Upper lobe of left lung (tissue), 6 donors: ENCODE measurements at regions not wholly inside any gene's neighbourhood (a gene's known extent, or its start where the extent isn't known, plus 50 kb on each side); places are given as distances from the start of the nearest gene placed in this dataset.

ENCODE experiments used
- ATAC-seq, 2 donors: fragments of 200-7000 bp; cut with Tn5 transposase; one replicate each; pipeline ENCODE4 v1.9.1; 2022; ENCODE audit warnings: mild to moderate bottlenecking in 2 of 2, moderate library complexity in 2 of 2; ENCODE audit not compliant: low FRiP score in 2 of 2
- DNase-seq, 2 donors: peaks; one replicate each; pipeline ENCODE4 v3.0.0-alpha.2; 2019 to 2020
- H3K27ac ChIP-seq, 4 donors: fragments of 200-600 bp; sonication (generic); one replicate each; pipeline ENCODE4 v1.5.1; 2016 to 2019
- H3K27me3 ChIP-seq, 4 donors: fragments of 200-600 bp; sonication (generic); one replicate each; pipeline ENCODE4 v1.5.1; 2017 to 2019
- H3K36me3 ChIP-seq, 4 donors: fragments of 200-600 bp; sonication (generic); one replicate each; pipeline ENCODE4 v1.5.1; 2016 to 2019
- H3K4me1 ChIP-seq, 4 donors: fragments of 200-600 bp; sonication (generic); one replicate each; pipeline ENCODE4 v1.5.1; 2018 to 2019
- H3K4me3 ChIP-seq, 4 donors: fragments of 200-600 bp; sonication (generic); one replicate each; pipeline ENCODE4 v1.5.1; 2017 to 2019; ENCODE audit warnings: mild to moderate bottlenecking in 2 of 4, moderate library complexity in 1 of 4
- H3K9me3 ChIP-seq, 4 donors: fragments of 200-600 bp; sonication (generic); one replicate each; pipeline ENCODE4 v1.5.1; 2018 to 2019
- CTCF ChIP-seq, 6 experiments: fragments of 450-650 bp in 4 of 6; fragments of 200-600 bp in 2 of 6; sonication (generic) in 2 of 6; IDR thresholded peaks; one replicate each; pipeline ENCODE4 v1.5.1; 2016 to 2019; ENCODE audit warnings: antibody characterized with exemption in 6 of 6
- EP300 ChIP-seq, 4 donors: sonication (generic); formaldehyde crosslinking; IDR thresholded peaks; one replicate each; pipeline ENCODE4 v1.5.1; 2017; ENCODE audit warnings: antibody characterized with exemption in 4 of 4, control low read depth in 2 of 4
- POLR2A ChIP-seq, 4 donors: fragments of 450-650 bp; IDR thresholded peaks; one replicate each; pipeline ENCODE4 v1.5.1; 2016 to 2017; ENCODE audit warnings: antibody characterized with exemption in 4 of 4, mild to moderate bottlenecking in 2 of 4
- POLR2AphosphoS5 ChIP-seq, 2 donors: sonication (generic); formaldehyde crosslinking; IDR thresholded peaks; one replicate each; pipeline ENCODE4 v1.5.1; 2017; ENCODE audit warnings: antibody characterized with exemption in 2 of 2
- WGBS, 2 donors: methylation state at CpG; one replicate each; pipeline ENCODE4 v1.1.5; 2017 to 2018; 5-methylcytosine and 5-hydroxymethylcytosine counted together
- donor health status: DM: no; HTN: no; CAD: no; lungs with moderate emphysema.
- donor health status: DM: no; HTN: yes; CAD: no; lungs with severe emphysema.

GRCh38 chr10:9301554-9301953 is 1247.1 kb downstream of the GATA3 start:
- Histone ChIP-seq H3K4me1 (no peaks in the 10 kb centered on the region), H3K4me3 (no peak overlapping the region), H3K9me3 (no peaks in the 10 kb centered on the region), H3K36me3 (no peaks in the 10 kb centered on the region), H3K27me3 (no peaks in the 10 kb centered on the region), H3K27ac (no peak overlapping the region)
- DNase-seq, result no peak
- TF ChIP-seq CTCF (IDR thresholded peaks at IDR 0.05), result no peak
- no peak for TF ChIP-seq POLR2AphosphoS5 (IDR thresholded peaks at IDR 0.05)
- TF ChIP-seq POLR2A (IDR thresholded peaks at IDR 0.05), result no peak
- no peak for TF ChIP-seq EP300 (IDR thresholded peaks at IDR 0.05)
- ATAC-seq, result no peak
- 54 to 68% methylated on average over 4 of the region's 4 CpGs for WGBS, 2 donors

- H3K4me3 ChIP-seq, result no peak overlapping the region
- ATAC-seq, result peak in 1 of 2 donors; percentile 66
- H3K4me1 ChIP-seq, result no peaks in the 10 kb centered on the region
- DNase-seq, result no peak
- no peaks in the 10 kb centered on the region for H3K9me3 ChIP-seq
- H3K36me3 ChIP-seq, result no peaks in the 10 kb centered on the region
- H3K27ac ChIP-seq, result no peak overlapping the region
- no peaks in the 10 kb centered on the region for H3K27me3 ChIP-seq
- 31 to 50% methylated on average over 3 of the region's 3 CpGs for WGBS, 2 donors
- peak in 5 of 6 experiments; percentile 10 to 58 (median 49) for TF ChIP-seq CTCF (IDR thresholded peaks at IDR 0.05)
- no peak for TF ChIP-seq EP300 (IDR thresholded peaks at IDR 0.05)
- no peak for TF ChIP-seq POLR2A (IDR thresholded peaks at IDR 0.05)
- TF ChIP-seq POLR2AphosphoS5 (IDR thresholded peaks at IDR 0.05), result no peak
These were observed 1247.8 kb downstream of the GATA3 start for GRCh38 chr10:9302140-9302746.

GRCh38 chr10:9305018-9305655 is 1250.6 kb downstream of the GATA3 start:
- Histone ChIP-seq H3K27ac (no peak overlapping the region), H3K36me3 (no peaks in the 10 kb centered on the region), H3K4me3 (no peak overlapping the region), H3K27me3 (no peaks in the 10 kb centered on the region), H3K9me3 (no peaks in the 10 kb centered on the region), H3K4me1 (no peaks in the 10 kb centered on the region)
- DNase-seq (no peak), ATAC-seq (no peak)
- no peak for TF ChIP-seq POLR2A (IDR thresholded peaks at IDR 0.05)
- peak in 2 of 6 experiments; percentile 21 to 27 for TF ChIP-seq CTCF (IDR thresholded peaks at IDR 0.05)
- 71 to 72% methylated on average over 6 of the region's 6 CpGs for WGBS, 2 donors

- no peak for TF ChIP-seq EP300 (IDR thresholded peaks at IDR 0.05)
- no peak for TF ChIP-seq POLR2A (IDR thresholded peaks at IDR 0.05)
- no peak for TF ChIP-seq POLR2AphosphoS5 (IDR thresholded peaks at IDR 0.05)
- no peak for TF ChIP-seq CTCF (IDR thresholded peaks at IDR 0.05)
- no peaks in the 10 kb centered on the region for H3K9me3 ChIP-seq
- 60 to 62% methylated on average over 4 of the region's 4 CpGs for WGBS, 2 donors
- ATAC-seq (no peak), DNase-seq (no peak)
- no peaks in the 10 kb centered on the region for H3K4me1 ChIP-seq
- no peaks in the 10 kb centered on the region for H3K27me3 ChIP-seq
- H3K36me3 ChIP-seq, result no peaks in the 10 kb centered on the region
- H3K27ac ChIP-seq, result no peak overlapping the region
- H3K4me3 ChIP-seq, result no peak overlapping the region
These were observed 1257.4 kb downstream of the GATA3 start for GRCh38 chr10:9311702-9312499.
